Activated CD8-positive, alpha-beta T cell treated with anti-CD3 and anti-CD28 coated beads for 36 hours (primary cell): ENCODE measurements at regions not wholly inside any gene's neighbourhood (a gene's known extent, or its start where the extent isn't known, plus 50 kb on each side); places are given as distances from the start of the nearest gene placed in this dataset.
"Not testable (repeated sequence)": the region's sequence is repeated elsewhere in the genome, so short reads cannot be mapped to it uniquely, and the experiment has no call there.

ENCODE experiments used
- ATAC-seq: fragments of 200-7000 bp; cut with Tn5 transposase; one replicate; pipeline ENCODE4 v1.10.0; 2021; ENCODE audit warnings: mild to moderate bottlenecking, moderate library complexity
- CTCF ChIA-PET: fragments of 350-600 bp; sonication (Branson Sonifier 250); formaldehyde crosslinking; loops from one replicate; lab custom pipeline; 2021; ENCODE audit warnings: antibody characterized with exemption; lab: Charles Lee
- POLR2A ChIA-PET: fragments of 350-600 bp; sonication (Branson Sonifier 250); formaldehyde crosslinking; loops from one replicate; lab custom pipeline; 2021; ENCODE audit warnings: antibody characterized with exemption; lab: Charles Lee
- DNase-seq: peaks from one replicate; pipeline ENCODE4 v3.0.0-alpha.2; 2020
- H3K27ac Mint-ChIP-seq: one replicate; pipeline ENCODE4 v1.8.0; 2021; ENCODE audit warnings: mild to moderate bottlenecking, mixed read lengths
- H3K27me3 Mint-ChIP-seq: one replicate; pipeline ENCODE4 v1.8.0; 2021; ENCODE audit warnings: mixed read lengths
- H3K36me3 Mint-ChIP-seq: one replicate; pipeline ENCODE4 v1.8.0; 2021; ENCODE audit warnings: low read depth, mixed read lengths
- H3K4me1 Mint-ChIP-seq: one replicate; pipeline ENCODE4 v1.8.0; 2021; ENCODE audit warnings: low read depth, mixed read lengths
- H3K4me3 Mint-ChIP-seq: one replicate; pipeline ENCODE4 v1.8.0; 2021; ENCODE audit warnings: mild to moderate bottlenecking, moderate library complexity, mixed read lengths
- H3K9me3 Mint-ChIP-seq: one replicate; pipeline ENCODE4 v1.8.0; 2021; ENCODE audit warnings: mixed read lengths
- CTCF ChIP-seq: fragments of 200-600 bp; IDR thresholded peaks from one replicate; pipeline ENCODE4 v1.8.0; 2022; ENCODE audit warnings: antibody characterized with exemption, mild to moderate bottlenecking
- intact Hi-C: fragments of 100-400 bp; cut with micrococcal nuclease; formaldehyde crosslinking; loops from one replicate; pipeline ENCODE4 v1.10.0; 2022

GRCh38 chr16:25553711-25554436, 137.9 kb upstream of the HS3ST4 start:
- Mint-ChIP-seq H3K27ac (peak overlapping the region; percentile 46), H3K9me3 (peaks cover 3% of the 10 kb centered on the region), H3K36me3 (no peaks in the 10 kb centered on the region), H3K27me3 (peaks cover 20% of the 10 kb centered on the region), H3K4me3 (no peak overlapping the region), H3K4me1 (no peaks in the 10 kb centered on the region)
- TF ChIP-seq CTCF = no peak
- intact Hi-C loops = no loop called here
- DNase-seq (peak; percentile 7), ATAC-seq (no peak)
- ChIA-PET POLR2A (no interaction called here), CTCF (no interaction called here)

GRCh38 chr16:25550647-25551046, 141.1 kb upstream of the HS3ST4 start:
- Mint-ChIP-seq H3K27ac (no peak overlapping the region), H3K4me1 (no peaks in the 10 kb centered on the region), H3K36me3 (no peaks in the 10 kb centered on the region), H3K4me3 (no peak overlapping the region), H3K9me3 (no peaks in the 10 kb centered on the region), H3K27me3 (peaks cover 19% of the 10 kb centered on the region)
- CTCF ChIA-PET = no interaction called here
- DNase-seq (no peak), ATAC-seq (no peak)
- POLR2A ChIA-PET = no interaction called here
- intact Hi-C loops = no loop called here
- no peak for TF ChIP-seq CTCF

GRCh38 chr16:25546791-25547190, 145.0 kb upstream of the HS3ST4 start:
- DNase-seq = no peak
- ATAC-seq = no peak
- no peak overlapping the region for H3K4me3 Mint-ChIP-seq
- CTCF ChIA-PET = no interaction called here
- H3K27me3 Mint-ChIP-seq = no peaks in the 10 kb centered on the region
- no peak for TF ChIP-seq CTCF
- no peaks in the 10 kb centered on the region for H3K9me3 Mint-ChIP-seq
- no peak overlapping the region for H3K27ac Mint-ChIP-seq
- no peaks in the 10 kb centered on the region for H3K36me3 Mint-ChIP-seq
- no peaks in the 10 kb centered on the region for H3K4me1 Mint-ChIP-seq
- intact Hi-C loops = no loop called here
- POLR2A ChIA-PET = no interaction called here

- ChIA-PET POLR2A (no interaction called here), CTCF (no interaction called here)
- H3K4me3 Mint-ChIP-seq = no peak overlapping the region
- ATAC-seq (no peak), DNase-seq (no peak)
- H3K36me3 Mint-ChIP-seq = no peaks in the 10 kb centered on the region
- intact Hi-C loops = no loop called here
- no peak for TF ChIP-seq CTCF
- no peak overlapping the region for H3K27ac Mint-ChIP-seq
- H3K27me3 Mint-ChIP-seq = no peaks in the 10 kb centered on the region
- H3K9me3 Mint-ChIP-seq = no peaks in the 10 kb centered on the region
- H3K4me1 Mint-ChIP-seq = no peaks in the 10 kb centered on the region
Measured at GRCh38 chr16:25544294-25544693, 147.5 kb upstream of the HS3ST4 start.

- ATAC-seq (no peak), DNase-seq (no peak)
- no peak for TF ChIP-seq CTCF
- ChIA-PET CTCF (no interaction called here), POLR2A (no interaction called here)
- H3K9me3 Mint-ChIP-seq = peaks cover 3% of the 10 kb centered on the region
- H3K27me3 Mint-ChIP-seq = no peaks in the 10 kb centered on the region
- no peak overlapping the region for H3K27ac Mint-ChIP-seq
- intact Hi-C loops = no loop called here
- H3K36me3 Mint-ChIP-seq = no peaks in the 10 kb centered on the region
- no peak overlapping the region for H3K4me3 Mint-ChIP-seq
- no peaks in the 10 kb centered on the region for H3K4me1 Mint-ChIP-seq
Measured at GRCh38 chr16:25542306-25542705, 149.5 kb upstream of the HS3ST4 start.

- ATAC-seq, H3K27ac Mint-ChIP-seq, intact Hi-C loops, POLR2A ChIA-PET, H3K27me3 Mint-ChIP-seq, CTCF ChIA-PET, H3K9me3 Mint-ChIP-seq, H3K36me3 Mint-ChIP-seq, H3K4me1 Mint-ChIP-seq, DNase-seq, H3K4me3 Mint-ChIP-seq: not testable (repeated sequence)
Measured at GRCh38 chr16:25539767-25540166, 152.0 kb upstream of the HS3ST4 start.
